ENCODE measurements at regions not wholly inside any gene's neighbourhood (a gene's known extent, or its start where the extent isn't known, plus 50 kb on each side); places are given as distances from the start of the nearest gene placed in this dataset.
A peak's percentile ranks its signal among the peaks of the same experiment; 100 is the strongest.

DNA sequence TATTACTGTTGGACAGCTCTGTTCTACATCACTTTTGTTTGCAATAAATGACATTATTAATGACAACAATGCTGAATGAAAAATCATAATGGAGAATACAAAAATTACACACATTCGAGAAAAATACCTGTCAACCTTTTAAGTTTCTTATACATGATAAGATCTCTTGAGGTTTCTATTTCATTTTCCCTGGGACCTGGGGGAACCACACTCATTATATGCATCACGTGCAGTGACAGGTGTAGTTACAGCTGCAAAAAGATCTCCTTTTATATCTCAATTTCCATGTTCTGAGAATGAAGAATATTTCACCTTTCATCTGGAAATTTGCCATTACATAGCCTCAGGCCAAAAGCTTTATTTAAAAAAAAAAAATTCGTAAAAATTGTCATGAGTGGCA lies 1347.0 kb upstream of the AGA start (continued):
- TF ChIP-seq JUND (IDR thresholded peaks at IDR 0.05) (no peak), EZH2phosphoT487 (IDR thresholded peaks at IDR 0.05; ENCODE audit: borderline replicate concordance) (no peak), ZFX (IDR thresholded peaks at IDR 0.05) (no peak), SP1 (IDR thresholded peaks at IDR 0.05; ENCODE audit: low read depth) (no peak)

DNA sequence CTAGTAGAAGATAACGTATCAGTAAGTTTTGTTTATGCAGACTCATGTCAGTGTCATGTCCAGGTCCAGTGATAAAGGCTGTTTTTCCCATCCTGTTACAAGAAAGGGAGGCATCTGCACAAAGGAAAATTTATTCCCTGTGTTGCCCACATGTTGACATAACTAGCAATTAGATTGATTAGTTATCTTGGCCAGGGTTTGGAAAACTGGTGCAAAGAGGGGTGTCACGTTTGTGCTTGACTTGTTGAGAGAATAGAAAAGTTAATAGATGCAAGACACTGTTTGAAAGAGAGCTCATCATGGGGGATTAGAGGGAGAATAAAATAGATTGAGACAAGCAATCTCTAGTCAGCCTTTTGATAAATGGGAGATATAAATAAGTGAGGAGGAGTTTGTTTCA lies 1357.0 kb upstream of the AGA start:
- H3K36me3 ChIP-seq (ENCODE audit: control insufficient read depth in 1 of 2, insufficient read depth in 2 of 2, low read length in 2 of 2), result no peaks in the 10 kb centered on the region
- no peaks in the 10 kb centered on the region for H3K9me3 ChIP-seq (ENCODE audit: control insufficient read depth in 1 of 2, insufficient read depth in 1 of 2, low read depth in 1 of 2, low read length in 2 of 2)
- CTCF ChIA-PET, result no interaction called here
- H3K9me2 ChIP-seq (ENCODE audit: insufficient read depth), result no peaks in the 10 kb centered on the region
- no peak overlapping the region for H3K9ac ChIP-seq (ENCODE audit: low read length)
- no peak overlapping the region for H3K27ac ChIP-seq (ENCODE audit: low read depth, low read length)
- RAD21 ChIA-PET (ENCODE audit: low non-redundant PET in 1 of 2, low total read pairs in 2 of 2, uncharacterized antibody in 2 of 2, unreplicated experiment in 2 of 2), result no interaction called here
- H3K79me2 ChIP-seq (ENCODE audit: insufficient read depth, low read length), result no peaks in the 10 kb centered on the region
- POLR2A ChIA-PET, result no interaction called here
- DNase-seq (ENCODE audit: low read depth, low spot score), result no peak
- H3K4me2 ChIP-seq (ENCODE audit: low read length), result no peak overlapping the region
- intact Hi-C loops (cut with micrococcal nuclease), result no loop called here
- no TSS peak for BruUV-seq (replicated peaks)
- no peak overlapping the region for H3K4me3 ChIP-seq (replicated peaks in 1 of 2; ENCODE audit: low read depth in 1 of 2, low read length in 2 of 2)
- H3K4me1 ChIP-seq (ENCODE audit: control insufficient read depth in 1 of 2, insufficient read depth in 2 of 2, low read length in 2 of 2), result no peaks in the 10 kb centered on the region
- no peak for TF ChIP-seq EZH2phosphoT487 (IDR thresholded peaks at IDR 0.05; ENCODE audit: borderline replicate concordance)
- TF ChIP-seq RAD21 (IDR thresholded peaks at IDR 0.05; ENCODE audit: low read depth), result no peak
- TF ChIP-seq POLR2A (IDR thresholded peaks at IDR 0.05; ENCODE audit: borderline replicate concordance, extremely low read depth, insufficient read depth, insufficient read length), result no peak
- no peak for TF ChIP-seq CEBPB (IDR thresholded peaks at IDR 0.05; ENCODE audit: low read depth)
- H2AFZ ChIP-seq (ENCODE audit: low read depth, low read length, poor library complexity, severe bottlenecking), result no peak overlapping the region
- no peaks in the 10 kb centered on the region for H4K20me1 ChIP-seq (ENCODE audit: insufficient read depth)
- no peak for ATAC-seq
- H3K27me3 ChIP-seq (ENCODE audit: insufficient read depth, low read length), result no peaks in the 10 kb centered on the region

DNA sequence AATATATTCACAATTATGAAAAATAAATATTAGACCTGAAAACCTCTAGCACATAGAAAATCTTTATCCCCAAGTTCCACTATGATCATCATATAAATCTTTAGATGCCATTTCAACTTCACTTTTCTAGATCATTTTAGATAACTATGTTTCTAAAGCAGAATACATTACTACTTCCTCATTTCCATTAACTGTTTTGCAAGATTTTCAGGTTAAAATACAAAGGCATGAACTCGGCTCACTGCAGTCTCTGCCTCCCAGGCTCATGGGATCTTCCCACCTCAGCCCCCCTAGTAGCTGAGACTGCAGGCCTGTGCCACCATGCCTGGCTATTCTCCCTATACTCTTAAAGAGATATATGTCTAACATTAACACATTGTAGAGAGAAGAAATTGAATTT lies 1365.9 kb upstream of the AGA start:
- ATAC-seq, result no peak
- TF ChIP-seq ZNF274 (IDR thresholded peaks at IDR 0.05; ENCODE audit: low read depth, low read length) (no peak), SIN3A (IDR thresholded peaks at IDR 0.05; ENCODE audit: low read depth) (no peak), YY1 (IDR thresholded peaks at IDR 0.05; ENCODE audit: extremely low read depth, insufficient replicate concordance, low read depth, low read length) (no peak), SRF (IDR thresholded peaks at IDR 0.05; ENCODE audit: low read depth) (no peak), EGR1 (IDR thresholded peaks at IDR 0.05; ENCODE audit: low read depth) (no peak), REST (IDR thresholded peaks at IDR 0.05; ENCODE audit: low read depth) (no peak)
- CTCF ChIA-PET, result no interaction called here

More for the DNA sequence above, 1365.9 kb upstream of the AGA start:
- intact Hi-C loops (cut with micrococcal nuclease), result no loop called here
- no peak overlapping the region for H3K4me2 ChIP-seq (ENCODE audit: low read length)
- ChIA-PET RAD21 (ENCODE audit: low non-redundant PET in 1 of 2, low total read pairs in 2 of 2, uncharacterized antibody in 2 of 2, unreplicated experiment in 2 of 2) (no interaction called here), POLR2A (no interaction called here)
- no TSS peak for BruUV-seq (replicated peaks)
- no peak overlapping the region for H3K9ac ChIP-seq (ENCODE audit: low read length)
- no peak overlapping the region for H3K27ac ChIP-seq (ENCODE audit: low read depth, low read length)
- no peak overlapping the region for H3K4me3 ChIP-seq (replicated peaks in 1 of 2; ENCODE audit: low read depth in 1 of 2, low read length in 2 of 2)
- H3K27me3 ChIP-seq (ENCODE audit: insufficient read depth, low read length), result no peaks in the 10 kb centered on the region
- DNase-seq (ENCODE audit: low read depth, low spot score), result no peak
- H3K9me3 ChIP-seq (ENCODE audit: control insufficient read depth in 1 of 2, insufficient read depth in 1 of 2, low read depth in 1 of 2, low read length in 2 of 2), result no peaks in the 10 kb centered on the region
- no peaks in the 10 kb centered on the region for H3K36me3 ChIP-seq (ENCODE audit: control insufficient read depth in 1 of 2, insufficient read depth in 2 of 2, low read length in 2 of 2)
- H3K4me1 ChIP-seq (ENCODE audit: control insufficient read depth in 1 of 2, insufficient read depth in 2 of 2, low read length in 2 of 2), result no peaks in the 10 kb centered on the region
- no peaks in the 10 kb centered on the region for H3K9me2 ChIP-seq (ENCODE audit: insufficient read depth)
- H2AFZ ChIP-seq (ENCODE audit: low read depth, low read length, poor library complexity, severe bottlenecking), result peak overlapping the region; percentile 31
- H4K20me1 ChIP-seq (ENCODE audit: insufficient read depth), result no peaks in the 10 kb centered on the region
- H3K79me2 ChIP-seq (ENCODE audit: insufficient read depth, low read length), result no peaks in the 10 kb centered on the region

All from HCT116 (cell line).